ENCODE measurements at regions not wholly inside any gene's neighbourhood (a gene's known extent, or its start where the extent isn't known, plus 50 kb on each side); places are given as distances from the start of the nearest gene placed in this dataset.
"Not testable (repeated sequence)": the region's sequence is repeated elsewhere in the genome, so short reads cannot be mapped to it uniquely, and the experiment has no call there.

GRCh38 chr5:30152431-30152830 is 1041.1 kb upstream of the CDH6 start:
- in situ Hi-C loops (cut with MboI; ENCODE audit: low sequenced_read_pairs, unreplicated experiment): no loop called here
- TF ChIP-seq CTCF (IDR thresholded peaks at IDR 0.05; ENCODE audit: borderline replicate concordance, control extremely low read depth, extremely low read depth, insufficient read depth, missing control alignments): no peak
- DNase-seq (ENCODE audit: low spot score): no peak

- TF ChIP-seq CTCF (IDR thresholded peaks at IDR 0.05; ENCODE audit: borderline replicate concordance, control extremely low read depth, extremely low read depth, insufficient read depth, missing control alignments): no peak
- DNase-seq (ENCODE audit: low spot score): no peak
- in situ Hi-C loops (cut with MboI; ENCODE audit: low sequenced_read_pairs, unreplicated experiment): no loop called here
Observed at GRCh38 chr5:30150231-30150630, 1043.3 kb upstream of the CDH6 start.

GRCh38 chr5:30149526-30149925 is 1044.0 kb upstream of the CDH6 start:
- in situ Hi-C loops (cut with MboI; ENCODE audit: low sequenced_read_pairs, unreplicated experiment): no loop called here
- no peak for DNase-seq (ENCODE audit: low spot score)
- TF ChIP-seq CTCF (IDR thresholded peaks at IDR 0.05; ENCODE audit: borderline replicate concordance, control extremely low read depth, extremely low read depth, insufficient read depth, missing control alignments): no peak

- no peak for TF ChIP-seq CTCF (IDR thresholded peaks at IDR 0.05; ENCODE audit: borderline replicate concordance, control extremely low read depth, extremely low read depth, insufficient read depth, missing control alignments)
- no peak for DNase-seq (ENCODE audit: low spot score)
- in situ Hi-C loops (cut with MboI; ENCODE audit: low sequenced_read_pairs, unreplicated experiment): no loop called here
Observed at GRCh38 chr5:30147976-30148375, 1045.5 kb upstream of the CDH6 start.

GRCh38 chr5:30144059-30144458 is 1049.4 kb upstream of the CDH6 start:
- DNase-seq (ENCODE audit: low spot score); in situ Hi-C loops (cut with MboI; ENCODE audit: low sequenced_read_pairs, unreplicated experiment): not testable (repeated sequence)

- no peak for DNase-seq (ENCODE audit: low spot score)
- no peak for TF ChIP-seq CTCF (IDR thresholded peaks at IDR 0.05; ENCODE audit: borderline replicate concordance, control extremely low read depth, extremely low read depth, insufficient read depth, missing control alignments)
- in situ Hi-C loops (cut with MboI; ENCODE audit: low sequenced_read_pairs, unreplicated experiment): no loop called here
Observed at GRCh38 chr5:30142432-30142831, 1051.1 kb upstream of the CDH6 start.

GRCh38 chr5:30121043-30121442 is 1072.4 kb upstream of the CDH6 start:
- no peak for TF ChIP-seq CTCF (IDR thresholded peaks at IDR 0.05; ENCODE audit: borderline replicate concordance, control extremely low read depth, extremely low read depth, insufficient read depth, missing control alignments)
- in situ Hi-C loops (cut with MboI; ENCODE audit: low sequenced_read_pairs, unreplicated experiment): no loop called here
- no peak for DNase-seq (ENCODE audit: low spot score)

All from GM13976 (cell line).